SK-N-SH (cell line): ENCODE measurements at regions not wholly inside any gene's neighbourhood (a gene's known extent, or its start where the extent isn't known, plus 50 kb on each side); places are given as distances from the start of the nearest gene placed in this dataset.

Source experiments
- CTCF ChIA-PET: fragments of 300-600, 350-600 bp; formaldehyde crosslinking; extraction: SDS; loops from one replicate; lab custom pipeline; 2021; lab: Yijun Ruan, JAX
- POLR2A ChIA-PET: fragments of 350-600 bp; sonication (Branson Sonifier 250); formaldehyde crosslinking; extraction: SDS; loops from one replicate; lab custom pipeline; 2020; ENCODE audit warnings: antibody characterized with exemption, inconsistent platforms; lab: Yijun Ruan, JAX
- DNase-seq: peaks from one replicate; pipeline ENCODE4 v3.0.0; 2012
- H2AFZ ChIP-seq: fragments of 200-600 bp; sonication (generic); 2 replicates; pipeline ENCODE4 v1.8.1; 2016; ENCODE audit warnings: antibody characterized with exemption, mild to moderate bottlenecking, low read depth
- H3F3A ChIP-seq: fragments of 200-600 bp; sonication (generic); replicated peaks from 2 replicates; pipeline ENCODE3; 2016; ENCODE audit warnings: antibody characterized with exemption, mild to moderate bottlenecking; ENCODE audit not compliant: insufficient read depth
- H3K27ac ChIP-seq, 2 experiments: fragments of 200-500 bp in 1 of 2; fragments of 200-600 bp in 1 of 2; sonication (Bioruptor generic) in 1 of 2; sonication (generic), shearing (Covaris generic) in 1 of 2; 2 replicates each; pipeline versions ENCODE4 v1.5.1 to v1.6.1; 2014 to 2016; ENCODE audit warnings: low read depth in 2 of 2, inconsistent platforms in 1 of 2, low read length in 1 of 2, mild to moderate bottlenecking in 1 of 2, mixed read lengths in 1 of 2
- H3K27me3 ChIP-seq: fragments of 200-600 bp; sonication (generic), shearing (Covaris generic); 2 replicates; pipeline ENCODE4 v1.6.1; 2016; ENCODE audit warnings: mixed run types; ENCODE audit not compliant: insufficient read depth
- H3K36me3 ChIP-seq, 2 experiments: fragments of 200-500 bp in 1 of 2; fragments of 200-600 bp in 1 of 2; sonication (Bioruptor generic) in 1 of 2; sonication (generic) in 1 of 2; replicated peaks in 1 of 2; 2 replicates each; pipeline versions ENCODE3 to v1.5.1; 2014 to 2016; ENCODE audit warnings: low read length in 1 of 2, mild to moderate bottlenecking in 1 of 2; ENCODE audit not compliant: insufficient read depth in 2 of 2, control insufficient read depth in 1 of 2
- H3K4me1 ChIP-seq, 2 experiments: fragments of 200-500 bp in 1 of 2; fragments of 200-600 bp in 1 of 2; sonication (Bioruptor generic) in 1 of 2; sonication (generic), shearing (Covaris generic) in 1 of 2; 2 replicates each; pipeline versions ENCODE4 v1.5.1 to v1.6.1; 2014 to 2016; ENCODE audit warnings: low read depth in 1 of 2, low read length in 1 of 2, mixed run types in 1 of 2; ENCODE audit not compliant: insufficient read depth in 2 of 2, control insufficient read depth in 1 of 2
- H3K4me2 ChIP-seq: fragments of 200-600 bp; sonication (generic), shearing (Covaris generic); 2 replicates; pipeline ENCODE4 v1.6.1; 2017; ENCODE audit warnings: mixed run types
- H3K4me3 ChIP-seq, 2 experiments: fragments of 200-500 bp in 1 of 2; fragments of 200-600 bp in 1 of 2; sonication (Bioruptor generic) in 1 of 2; sonication (generic), shearing (Covaris generic) in 1 of 2; 2 replicates each; pipeline versions ENCODE4 v1.5.1 to v1.8.1; 2014 to 2016; ENCODE audit warnings: low read depth in 2 of 2, inconsistent platforms in 1 of 2, low read length in 1 of 2, mild to moderate bottlenecking in 1 of 2, mixed read lengths in 1 of 2, moderate library complexity in 1 of 2
- H3K79me2 ChIP-seq: fragments of 200-600 bp; sonication (generic); 2 replicates; pipeline ENCODE4 v1.8.1; 2017; ENCODE audit warnings: mild to moderate bottlenecking; ENCODE audit not compliant: insufficient read depth
- H3K9ac ChIP-seq: fragments of 200-600 bp; sonication (generic); 2 replicates; pipeline ENCODE4 v1.6.1; 2017; ENCODE audit warnings: mixed run types
- H3K9me2 ChIP-seq: fragments of 200-600 bp; sonication (generic); 2 replicates; pipeline ENCODE4 v1.6.1; 2017; ENCODE audit warnings: mixed run types
- H3K9me3 ChIP-seq: fragments of 200-600 bp; sonication (generic); 2 replicates; pipeline ENCODE4 v1.6.1; 2017; ENCODE audit warnings: mixed run types, mild to moderate bottlenecking, moderate library complexity
- H4K20me1 ChIP-seq: fragments of 200-600 bp; sonication (generic); 2 replicates; pipeline ENCODE4 v1.6.1; 2017; ENCODE audit warnings: mild to moderate bottlenecking, mixed run types; ENCODE audit not compliant: insufficient read depth
- EP300 ChIP-seq, 2 experiments: IDR thresholded peaks; 2 replicates each; pipeline versions ENCODE4 v1.4.0 to v1.6.1; 2012; ENCODE audit warnings: borderline replicate concordance in 1 of 2, low read depth in 1 of 2, low read length in 1 of 2
- FOXM1 ChIP-seq: IDR thresholded peaks from 2 replicates; pipeline ENCODE4 v1.4.0; 2012; ENCODE audit warnings: low read depth, mild to moderate bottlenecking
- GATA2 ChIP-seq: sonication (generic); formaldehyde crosslinking; IDR thresholded peaks from 2 replicates; pipeline ENCODE4 v1.5.0; 2020; ENCODE audit warnings: mild to moderate bottlenecking, missing genetic modification reagents
- JUND ChIP-seq: IDR thresholded peaks from 2 replicates; pipeline ENCODE4 v1.4.0; 2012
- NFIC ChIP-seq: IDR thresholded peaks from 2 replicates; pipeline ENCODE4 v1.4.0; 2012; ENCODE audit warnings: borderline replicate concordance
- RAD21 ChIP-seq: IDR thresholded peaks from 2 replicates; pipeline ENCODE4 v1.6.1; 2012; ENCODE audit warnings: mild to moderate bottlenecking, low read length
- RXRA ChIP-seq: IDR thresholded peaks from 2 replicates; pipeline ENCODE4 v1.4.0; 2012; ENCODE audit warnings: low read depth, mild to moderate bottlenecking, borderline replicate concordance
- SIN3A ChIP-seq: IDR thresholded peaks from 2 replicates; pipeline ENCODE4 v1.6.1; 2012; ENCODE audit warnings: low read depth, mild to moderate bottlenecking, low read length, moderate library complexity, borderline replicate concordance
- SMC3 ChIP-seq: IDR thresholded peaks from 2 replicates; pipeline ENCODE4 v1.6.1; 2012; ENCODE audit warnings: low read depth, low read length, improper control_type of control experiment
- WGBS: methylation state at CpG from one replicate; pipeline ENCODE4 v1.1.6; 2017; ENCODE audit warnings: low lambda C conversion rate; 5-methylcytosine and 5-hydroxymethylcytosine counted together
- TF ChIP-seq, protein P1 (sequence below): fragments of 200-600 bp; sonication (generic); IDR thresholded peaks from 2 replicates; pipeline ENCODE4 v1.6.1; 2017; ENCODE audit warnings: antibody characterized with exemption, mild to moderate bottlenecking, moderate library complexity

DNA sequence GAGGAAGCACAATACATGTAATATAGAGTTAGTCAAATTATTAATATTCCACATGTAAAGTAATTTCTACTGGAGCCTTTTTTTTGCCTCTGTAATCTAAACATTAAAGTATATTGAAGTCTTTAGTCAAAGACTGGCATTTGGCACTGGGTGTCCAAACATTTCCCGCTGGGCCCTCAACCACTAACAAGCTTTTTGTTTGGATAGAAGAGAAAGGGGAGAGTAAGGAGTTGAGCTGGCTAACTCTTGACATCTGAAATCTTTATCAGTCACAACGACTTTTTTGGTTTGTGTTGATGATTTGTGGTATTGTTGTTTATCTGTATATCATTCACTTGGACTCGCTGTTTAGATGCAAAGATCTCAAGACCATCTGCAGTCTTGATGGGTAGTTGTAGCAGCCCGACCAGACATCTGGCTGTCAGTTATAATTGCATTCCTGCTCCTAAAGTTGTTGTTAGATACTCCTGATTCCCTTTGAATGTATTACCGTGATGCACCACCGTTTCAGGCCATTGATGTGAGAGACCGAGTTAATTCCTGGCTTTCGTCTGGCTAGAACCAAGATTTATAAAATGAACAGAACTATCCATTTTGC lies 379.6 kb downstream of the MTX2 start:
- ChIA-PET CTCF (interaction anchor here (0.6 to 31.9 kb wide), 7 partner anchors 8 to 814 kb away, joined by 3 to 1047 read pairs (median 75); partner anchors contain the start of genes HOXD8 and HOXD9), POLR2A (no interaction called here)
- Histone ChIP-seq H3K9me3 (no peaks in the 10 kb centered on the region), H3K9ac (no peak overlapping the region), H3K4me1 (peaks cover 9 to 32% of the 10 kb centered on the region in 2 experiments; a peak in 3 of 4 replicates), H3K36me3 (no peaks in the 10 kb centered on the region), H2AFZ (no peak overlapping the region), H3K79me2 (no peaks in the 10 kb centered on the region), H3F3A (no peaks in the 10 kb centered on the region), H4K20me1 (no peaks in the 10 kb centered on the region), H3K27me3 (no peaks in the 10 kb centered on the region), H3K9me2 (no peaks in the 10 kb centered on the region), H3K4me2 (no peak overlapping the region), H3K27ac (no peak overlapping the region), H3K4me3 (no peak overlapping the region)
- no peak for DNase-seq
- no peak for TF ChIP-seq RXRA
- TF ChIP-seq GATA2 (CRISPR knock-in tag), result 0 out of 2 replicates have a peak, but pooled peaks have one; percentile 16
- TF ChIP-seq, protein P1, sequence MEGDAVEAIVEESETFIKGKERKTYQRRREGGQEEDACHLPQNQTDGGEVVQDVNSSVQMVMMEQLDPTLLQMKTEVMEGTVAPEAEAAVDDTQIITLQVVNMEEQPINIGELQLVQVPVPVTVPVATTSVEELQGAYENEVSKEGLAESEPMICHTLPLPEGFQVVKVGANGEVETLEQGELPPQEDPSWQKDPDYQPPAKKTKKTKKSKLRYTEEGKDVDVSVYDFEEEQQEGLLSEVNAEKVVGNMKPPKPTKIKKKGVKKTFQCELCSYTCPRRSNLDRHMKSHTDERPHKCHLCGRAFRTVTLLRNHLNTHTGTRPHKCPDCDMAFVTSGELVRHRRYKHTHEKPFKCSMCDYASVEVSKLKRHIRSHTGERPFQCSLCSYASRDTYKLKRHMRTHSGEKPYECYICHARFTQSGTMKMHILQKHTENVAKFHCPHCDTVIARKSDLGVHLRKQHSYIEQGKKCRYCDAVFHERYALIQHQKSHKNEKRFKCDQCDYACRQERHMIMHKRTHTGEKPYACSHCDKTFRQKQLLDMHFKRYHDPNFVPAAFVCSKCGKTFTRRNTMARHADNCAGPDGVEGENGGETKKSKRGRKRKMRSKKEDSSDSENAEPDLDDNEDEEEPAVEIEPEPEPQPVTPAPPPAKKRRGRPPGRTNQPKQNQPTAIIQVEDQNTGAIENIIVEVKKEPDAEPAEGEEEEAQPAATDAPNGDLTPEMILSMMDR, result no peak
- peak in 1 of 2 experiments; percentile 34; a peak in 1 of 4 replicates for TF ChIP-seq EP300 (IDR thresholded peaks at IDR 0.05; ENCODE audit: borderline replicate concordance in 1 of 2, low read depth in 1 of 2, low read length in 1 of 2)
- 78% methylated on average over 8 of the region's 8 CpGs for WGBS

DNA sequence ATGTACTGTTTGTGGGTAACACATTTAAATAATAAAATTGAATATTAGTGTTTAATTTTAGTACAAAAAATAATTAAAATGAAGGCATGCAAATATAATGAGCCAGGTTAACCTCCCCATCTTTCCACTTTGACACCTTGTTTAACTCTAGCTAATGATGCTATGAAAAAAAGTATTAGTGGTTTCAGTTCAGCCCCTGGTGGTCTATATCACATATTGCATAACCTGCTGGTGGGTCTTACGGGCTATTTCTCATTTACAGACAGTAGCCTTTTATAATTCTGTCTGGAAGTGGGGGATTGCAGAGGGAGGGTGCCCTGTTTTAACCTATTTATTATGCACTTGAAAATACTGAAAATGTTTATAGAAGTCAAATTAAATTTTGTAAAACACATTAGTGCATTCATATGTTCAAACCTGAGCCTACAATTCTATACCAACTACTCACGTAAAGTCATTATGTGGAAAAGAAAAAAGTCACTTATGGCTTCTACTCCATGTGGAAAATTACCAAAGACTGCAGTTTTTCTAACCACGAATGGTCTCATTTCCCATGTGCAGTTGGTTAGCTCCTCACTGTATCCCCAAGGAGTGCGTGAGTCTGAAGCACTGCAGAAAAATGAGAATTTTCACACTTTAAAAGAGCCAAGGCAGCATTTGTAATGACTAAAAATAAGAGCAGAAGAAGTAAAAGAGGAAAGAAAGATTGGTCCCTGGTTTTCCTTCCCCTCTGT lies 381.0 kb downstream of the MTX2 start:
- no peaks in the 10 kb centered on the region for H3K36me3 ChIP-seq
- no peaks in the 10 kb centered on the region for H3K9me3 ChIP-seq
- H3K79me2 ChIP-seq, result no peaks in the 10 kb centered on the region
- H3K27ac ChIP-seq, result no peak overlapping the region
- peak; percentile 41 for DNase-seq
- H3K9me2 ChIP-seq, result no peaks in the 10 kb centered on the region
- peak overlapping the region; percentile 36; the same call in 1 of the 2 replicates for H2AFZ ChIP-seq
- H3K9ac ChIP-seq, result no peak overlapping the region
- 93% methylated on average over 4 of the region's 4 CpGs for WGBS
- H3K4me3 ChIP-seq, result no peak overlapping the region
- peaks cover 8 to 34% of the 10 kb centered on the region in 2 experiments; a peak in 3 of 4 replicates for H3K4me1 ChIP-seq
- no peaks in the 10 kb centered on the region for H3F3A ChIP-seq
- H3K27me3 ChIP-seq, result no peaks in the 10 kb centered on the region
- CTCF ChIA-PET, result interaction anchor here (0.6 to 31.9 kb wide), 22 partner anchors 9 to 552 kb away, joined by 3 to 1047 read pairs (median 3); partner anchors contain the start of genes HOXD10, HOXD8 and HOXD9
- TF ChIP-seq NFIC (no peak), EP300 (IDR thresholded peaks at IDR 0.05; ENCODE audit: borderline replicate concordance in 1 of 2, low read depth in 1 of 2, low read length in 1 of 2) (no peak), JUND (no peak), SIN3A (no peak), SMC3 (peak; percentile 28; the same call in 1 of the 2 replicates), RAD21 (peak; percentile 60), FOXM1 (no peak)
- TF ChIP-seq, protein P1, result peak; percentile 44
- H4K20me1 ChIP-seq, result no peaks in the 10 kb centered on the region
- POLR2A ChIA-PET, result no interaction called here
- H3K4me2 ChIP-seq, result no peak overlapping the region
